GM12891 (cell line): ENCODE measurements at regions not wholly inside any gene's neighbourhood (a gene's known extent, or its start where the extent isn't known, plus 50 kb on each side); places are given as distances from the start of the nearest gene placed in this dataset.
"Not testable (repeated sequence)": the region's sequence is repeated elsewhere in the genome, so short reads cannot be mapped to it uniquely, and the experiment has no call there.

Experiments used
- POLR2A ChIP-seq: IDR thresholded peaks from 2 replicates; pipeline ENCODE4 v1.6.1; 2011; ENCODE audit warnings: low read depth, low read length, control low read depth
- POLR2AphosphoS5 ChIP-seq: IDR thresholded peaks from 2 replicates; pipeline ENCODE4 v1.6.1; 2011; ENCODE audit warnings: low read depth, low read length, control low read depth

DNA sequence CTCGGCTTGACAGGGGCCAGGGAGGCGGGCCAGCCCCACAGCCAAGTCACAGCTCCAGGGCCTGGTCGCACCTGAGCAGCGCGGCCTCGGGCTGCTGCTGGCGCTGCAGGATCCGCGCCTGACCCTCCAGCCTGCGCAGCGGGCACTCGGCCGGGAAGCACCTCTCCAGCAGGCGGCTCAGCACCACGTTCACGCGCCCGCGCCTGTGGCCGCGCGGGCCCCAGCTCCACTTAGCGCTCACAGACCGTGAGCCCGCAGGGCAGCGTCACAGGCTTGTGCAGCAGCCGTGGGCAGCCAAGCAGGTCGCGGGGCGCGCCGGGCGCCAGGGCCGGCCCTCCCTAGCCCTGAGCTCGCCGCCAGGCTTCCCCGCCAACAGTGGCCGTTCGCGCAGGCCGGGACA is 95.8 kb downstream of the POTEB3 start:
- not testable (repeated sequence) for TF ChIP-seq POLR2A, POLR2AphosphoS5
